ENCODE measurements at regions not wholly inside any gene's neighbourhood (a gene's known extent, or its start where the extent isn't known, plus 50 kb on each side); places are given as distances from the start of the nearest gene placed in this dataset.

DNA sequence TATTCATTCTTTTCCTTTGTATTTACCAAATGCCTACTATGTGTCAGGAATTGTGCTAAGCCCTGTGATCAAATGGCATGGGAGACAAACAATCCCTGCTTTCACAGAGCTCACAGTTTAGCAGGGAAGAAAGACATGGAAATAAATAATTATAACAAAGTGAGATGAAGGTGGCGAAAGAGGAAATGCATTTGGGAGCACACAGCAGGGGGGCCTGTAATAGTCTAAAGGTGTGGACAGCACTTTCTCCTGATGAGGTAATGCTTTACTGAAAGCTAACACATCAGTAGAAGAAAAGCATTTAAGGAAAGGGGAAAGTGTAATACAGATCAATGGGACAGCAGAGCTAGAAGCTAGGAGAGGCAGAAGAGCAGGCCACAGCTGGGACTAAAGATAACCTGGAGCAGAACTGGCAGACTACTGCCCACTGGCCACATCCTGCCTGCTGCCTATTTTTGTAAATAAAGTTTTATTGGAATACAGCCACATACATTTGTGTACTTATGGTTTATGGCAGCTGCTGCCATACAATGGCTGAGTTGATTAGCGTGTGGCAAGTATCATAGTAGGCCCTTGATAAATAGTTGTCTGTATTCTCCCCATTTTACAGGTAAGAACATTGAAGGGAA, 67.1 kb upstream of the TAPT1 start (continued):
- TF ChIP-seq, protein P1, sequence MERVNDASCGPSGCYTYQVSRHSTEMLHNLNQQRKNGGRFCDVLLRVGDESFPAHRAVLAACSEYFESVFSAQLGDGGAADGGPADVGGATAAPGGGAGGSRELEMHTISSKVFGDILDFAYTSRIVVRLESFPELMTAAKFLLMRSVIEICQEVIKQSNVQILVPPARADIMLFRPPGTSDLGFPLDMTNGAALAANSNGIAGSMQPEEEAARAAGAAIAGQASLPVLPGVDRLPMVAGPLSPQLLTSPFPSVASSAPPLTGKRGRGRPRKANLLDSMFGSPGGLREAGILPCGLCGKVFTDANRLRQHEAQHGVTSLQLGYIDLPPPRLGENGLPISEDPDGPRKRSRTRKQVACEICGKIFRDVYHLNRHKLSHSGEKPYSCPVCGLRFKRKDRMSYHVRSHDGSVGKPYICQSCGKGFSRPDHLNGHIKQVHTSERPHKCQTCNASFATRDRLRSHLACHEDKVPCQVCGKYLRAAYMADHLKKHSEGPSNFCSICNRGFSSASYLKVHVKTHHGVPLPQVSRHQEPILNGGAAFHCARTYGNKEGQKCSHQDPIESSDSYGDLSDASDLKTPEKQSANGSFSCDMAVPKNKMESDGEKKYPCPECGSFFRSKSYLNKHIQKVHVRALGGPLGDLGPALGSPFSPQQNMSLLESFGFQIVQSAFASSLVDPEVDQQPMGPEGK (CRISPR knock-in tag; IDR thresholded peaks at IDR 0.05; ENCODE audit: borderline replicate concordance) = no peak
- no peak for TF ChIP-seq SNAI2 (CRISPR knock-in tag; IDR thresholded peaks at IDR 0.05)
- TF ChIP-seq, protein P2, sequence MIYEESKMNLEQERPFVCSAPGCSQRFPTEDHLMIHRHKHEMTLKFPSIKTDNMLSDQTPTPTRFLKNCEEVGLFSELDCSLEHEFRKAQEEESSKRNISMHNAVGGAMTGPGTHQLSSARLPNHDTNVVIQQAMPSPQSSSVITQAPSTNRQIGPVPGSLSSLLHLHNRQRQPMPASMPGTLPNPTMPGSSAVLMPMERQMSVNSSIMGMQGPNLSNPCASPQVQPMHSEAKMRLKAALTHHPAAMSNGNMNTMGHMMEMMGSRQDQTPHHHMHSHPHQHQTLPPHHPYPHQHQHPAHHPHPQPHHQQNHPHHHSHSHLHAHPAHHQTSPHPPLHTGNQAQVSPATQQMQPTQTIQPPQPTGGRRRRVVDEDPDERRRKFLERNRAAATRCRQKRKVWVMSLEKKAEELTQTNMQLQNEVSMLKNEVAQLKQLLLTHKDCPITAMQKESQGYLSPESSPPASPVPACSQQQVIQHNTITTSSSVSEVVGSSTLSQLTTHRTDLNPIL (CRISPR knock-in tag; IDR thresholded peaks at IDR 0.05; ENCODE audit: low read depth) = no peak
- TF ChIP-seq GLIS3 (CRISPR knock-in tag; IDR thresholded peaks at IDR 0.05) = no peak
- no peak for TF ChIP-seq TOX (CRISPR knock-in tag; IDR thresholded peaks at IDR 0.05; ENCODE audit: borderline replicate concordance)
- TF ChIP-seq TCF4 (CRISPR knock-in tag; IDR thresholded peaks at IDR 0.05; ENCODE audit: borderline replicate concordance) = no peak
- no peak for TF ChIP-seq RARB (CRISPR knock-in tag; IDR thresholded peaks at IDR 0.05)

GRCh38 chr4:16292585-16292984, 66.3 kb upstream of the TAPT1 start:
- ATAC-seq = no peak
- TF ChIP-seq CSRNP3 (CRISPR knock-in tag; IDR thresholded peaks at IDR 0.05) (no peak), OSR1 (CRISPR knock-in tag; IDR thresholded peaks at IDR 0.05) (no peak), ZFP3 (CRISPR knock-in tag; IDR thresholded peaks at IDR 0.05) (no peak), POU6F1 (CRISPR knock-in tag; IDR thresholded peaks at IDR 0.05; ENCODE audit: borderline replicate concordance, low read depth) (no peak), ISL1 (CRISPR knock-in tag; IDR thresholded peaks at IDR 0.05) (no peak), BACH2 (CRISPR knock-in tag; IDR thresholded peaks at IDR 0.05; ENCODE audit: borderline replicate concordance) (no peak), ZC3H10 (CRISPR knock-in tag; IDR thresholded peaks at IDR 0.05) (no peak), PPARA (CRISPR knock-in tag; IDR thresholded peaks at IDR 0.05; ENCODE audit: borderline replicate concordance) (no peak), TOX (CRISPR knock-in tag; IDR thresholded peaks at IDR 0.05; ENCODE audit: borderline replicate concordance) (no peak), SNAI2 (CRISPR knock-in tag; IDR thresholded peaks at IDR 0.05) (no peak), TCF4 (CRISPR knock-in tag; IDR thresholded peaks at IDR 0.05; ENCODE audit: borderline replicate concordance) (no peak), GLIS3 (CRISPR knock-in tag; IDR thresholded peaks at IDR 0.05) (no peak), ARNTL (CRISPR knock-in tag; IDR thresholded peaks at IDR 0.05; ENCODE audit: borderline replicate concordance, low read depth) (no peak), ZNF70 (CRISPR knock-in tag; IDR thresholded peaks at IDR 0.05) (no peak), ZNF565 (CRISPR knock-in tag; conservative IDR thresholded peaks at IDR 0.05; ENCODE audit: low read depth) (no peak)

- TF ChIP-seq ARNTL (CRISPR knock-in tag; IDR thresholded peaks at IDR 0.05; ENCODE audit: borderline replicate concordance, low read depth) (no peak), ZFP3 (CRISPR knock-in tag; IDR thresholded peaks at IDR 0.05) (no peak), PPARA (CRISPR knock-in tag; IDR thresholded peaks at IDR 0.05; ENCODE audit: borderline replicate concordance) (no peak), POU6F1 (CRISPR knock-in tag; IDR thresholded peaks at IDR 0.05; ENCODE audit: borderline replicate concordance, low read depth) (no peak), GLIS3 (CRISPR knock-in tag; IDR thresholded peaks at IDR 0.05) (no peak), BACH2 (CRISPR knock-in tag; IDR thresholded peaks at IDR 0.05; ENCODE audit: borderline replicate concordance) (no peak), RARB (CRISPR knock-in tag; IDR thresholded peaks at IDR 0.05) (no peak), ZNF565 (CRISPR knock-in tag; conservative IDR thresholded peaks at IDR 0.05; ENCODE audit: low read depth) (no peak), ISL1 (CRISPR knock-in tag; IDR thresholded peaks at IDR 0.05) (no peak)
- TF ChIP-seq, protein P1 (CRISPR knock-in tag; IDR thresholded peaks at IDR 0.05; ENCODE audit: borderline replicate concordance) = no peak
- TF ChIP-seq, protein P2 (CRISPR knock-in tag; IDR thresholded peaks at IDR 0.05; ENCODE audit: low read depth) = no peak
- ATAC-seq = no peak
Measured at GRCh38 chr4:16290681-16291420, 64.6 kb upstream of the TAPT1 start.

Data from SK-N-SH treated with all-trans-retinoic acid at 6 μM for 48 hours (cell line).